Sigmoid colon (tissue), 4 donors: ENCODE measurements at regions not wholly inside any gene's neighbourhood (a gene's known extent, or its start where the extent isn't known, plus 50 kb on each side); places are given as distances from the start of the nearest gene placed in this dataset.
"Not testable (repeated sequence)": the region's sequence is repeated elsewhere in the genome, so short reads cannot be mapped to it uniquely, and the experiment has no call there.

Experiments
- POLR2AphosphoS5 ChIP-seq, 4 donors: sonication (generic); formaldehyde crosslinking; IDR thresholded peaks; one replicate each; pipeline ENCODE4 v1.6.1; 2017; ENCODE audit warnings: antibody characterized with exemption in 4 of 4
- TF ChIP-seq, protein P1 (sequence below), 4 experiments: fragments of 450-650 bp in 3 of 4; fragments of 200-600 bp in 1 of 4; IDR thresholded peaks; one replicate each; pipeline ENCODE4 v1.5.1; 2016 to 2019; ENCODE audit warnings: antibody characterized with exemption in 4 of 4, mild to moderate bottlenecking in 3 of 4, moderate library complexity in 2 of 4

DNA sequence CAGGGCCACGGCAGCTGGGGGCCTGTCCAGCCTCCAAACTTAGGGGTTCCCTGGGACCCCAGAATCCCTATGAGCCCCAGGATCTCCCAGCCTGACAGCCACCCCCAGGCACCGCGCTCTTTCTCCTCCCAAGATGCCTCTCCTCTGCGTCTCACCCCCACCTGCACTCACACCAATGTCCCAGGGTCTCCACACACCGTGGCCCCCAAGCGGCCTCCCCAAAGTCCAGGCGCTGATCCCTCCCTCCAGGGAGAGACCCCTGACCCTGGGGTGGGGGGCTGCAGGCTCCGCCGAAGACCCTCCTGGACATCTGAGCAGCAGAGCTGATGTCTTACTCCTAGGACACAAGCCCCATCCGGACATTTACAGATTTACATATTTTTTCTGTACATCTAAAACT lies 123.2 kb upstream of the ZNF469 start:
- TF ChIP-seq POLR2AphosphoS5 (IDR thresholded peaks at IDR 0.05), result not testable (repeated sequence)
- TF ChIP-seq, protein P1, sequence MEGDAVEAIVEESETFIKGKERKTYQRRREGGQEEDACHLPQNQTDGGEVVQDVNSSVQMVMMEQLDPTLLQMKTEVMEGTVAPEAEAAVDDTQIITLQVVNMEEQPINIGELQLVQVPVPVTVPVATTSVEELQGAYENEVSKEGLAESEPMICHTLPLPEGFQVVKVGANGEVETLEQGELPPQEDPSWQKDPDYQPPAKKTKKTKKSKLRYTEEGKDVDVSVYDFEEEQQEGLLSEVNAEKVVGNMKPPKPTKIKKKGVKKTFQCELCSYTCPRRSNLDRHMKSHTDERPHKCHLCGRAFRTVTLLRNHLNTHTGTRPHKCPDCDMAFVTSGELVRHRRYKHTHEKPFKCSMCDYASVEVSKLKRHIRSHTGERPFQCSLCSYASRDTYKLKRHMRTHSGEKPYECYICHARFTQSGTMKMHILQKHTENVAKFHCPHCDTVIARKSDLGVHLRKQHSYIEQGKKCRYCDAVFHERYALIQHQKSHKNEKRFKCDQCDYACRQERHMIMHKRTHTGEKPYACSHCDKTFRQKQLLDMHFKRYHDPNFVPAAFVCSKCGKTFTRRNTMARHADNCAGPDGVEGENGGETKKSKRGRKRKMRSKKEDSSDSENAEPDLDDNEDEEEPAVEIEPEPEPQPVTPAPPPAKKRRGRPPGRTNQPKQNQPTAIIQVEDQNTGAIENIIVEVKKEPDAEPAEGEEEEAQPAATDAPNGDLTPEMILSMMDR (IDR thresholded peaks at IDR 0.05), result not testable (repeated sequence)
